ENCODE measurements at regions not wholly inside any gene's neighbourhood (a gene's known extent, or its start where the extent isn't known, plus 50 kb on each side); places are given as distances from the start of the nearest gene placed in this dataset.

GRCh38 chrX:8921615-8922014, 112.3 kb downstream of the FAM9B start:
- CTCF ChIA-PET (ENCODE audit: low intra/inter-chr PET ratio, low total read pairs): no interaction called here
- ATAC-seq: no peak
- Histone ChIP-seq H3K36me3 (replicated peaks in 1 of 2; ENCODE audit: control insufficient read depth in 1 of 2, insufficient read depth in 2 of 2, low read length in 2 of 2) (no peaks in the 10 kb centered on the region), H3K4me3 (replicated peaks in 1 of 3; ENCODE audit: insufficient read depth in 1 of 3, low read depth in 2 of 3, low read length in 3 of 3) (no peak overlapping the region), H3K4me1 (ENCODE audit: insufficient read depth, low read length) (no peaks in the 10 kb centered on the region), H3K27me3 (ENCODE audit: control insufficient read depth in 1 of 2, insufficient read depth in 2 of 2, low read length in 2 of 2) (no peaks in the 10 kb centered on the region), H3K79me2 (ENCODE audit: insufficient read depth, low read length) (no peaks in the 10 kb centered on the region), H3K4me2 (ENCODE audit: low read depth, low read length) (no peak overlapping the region), H4K20me1 (ENCODE audit: insufficient read depth, low read length) (no peaks in the 10 kb centered on the region), H3K9ac (ENCODE audit: insufficient read depth, low read depth, low read length) (no peak overlapping the region), H3K27ac (ENCODE audit: extremely low read length, insufficient read depth, low read length) (no peak overlapping the region), H3K9me3 (ENCODE audit: low read length) (no peaks in the 10 kb centered on the region), H2AFZ (ENCODE audit: low read length) (no peak overlapping the region)
- intact Hi-C loops (cut with micrococcal nuclease; ENCODE audit: unreplicated experiment) (no loop called here), in situ Hi-C loops (cut with HindIII; ENCODE audit: extremely low pct_ligation_motif_present, low pct_unique_long_range_greater_than_20kb) (no loop called here)
- DNase-seq (ENCODE audit: low spot score): no peak
- no peak for FAIRE-seq
- POLR2A ChIA-PET: no interaction called here
- 44% methylated on average over 2 of the region's 2 CpGs for WGBS (ENCODE audit: low lambda C conversion rate)
- no TSS peak for BruUV-seq (replicated peaks)
- TF ChIP-seq THYN1 (CRISPR knock-in tag; IDR thresholded peaks at IDR 0.05; ENCODE audit: borderline replicate concordance, low read depth) (no peak), ZBTB7B (CRISPR knock-in tag; IDR thresholded peaks at IDR 0.05) (no peak), GTF3A (CRISPR knock-in tag; conservative IDR thresholded peaks at IDR 0.05) (no peak), SATB2 (CRISPR knock-in tag; IDR thresholded peaks at IDR 0.05) (no peak), HOXA7 (CRISPR knock-in tag; IDR thresholded peaks at IDR 0.05) (no peak), ISX (CRISPR knock-in tag; conservative IDR thresholded peaks at IDR 0.05) (no peak), ZFAT (CRISPR knock-in tag; conservative IDR thresholded peaks at IDR 0.05) (no peak), ATM (IDR thresholded peaks at IDR 0.05; ENCODE audit: borderline replicate concordance) (no peak), RAD21 (CRISPR knock-in tag; IDR thresholded peaks at IDR 0.05) (no peak), AHR (CRISPR knock-in tag; IDR thresholded peaks at IDR 0.05) (no peak), ZNF17 (CRISPR knock-in tag; IDR thresholded peaks at IDR 0.05) (no peak), E2F2 (CRISPR knock-in tag; IDR thresholded peaks at IDR 0.05; ENCODE audit: borderline replicate concordance) (no peak), ZNF841 (CRISPR knock-in tag; IDR thresholded peaks at IDR 0.05; ENCODE audit: borderline replicate concordance) (no peak), AHDC1 (CRISPR knock-in tag; IDR thresholded peaks at IDR 0.05; ENCODE audit: borderline replicate concordance) (no peak), KDM5A (IDR thresholded peaks at IDR 0.05; ENCODE audit: borderline replicate concordance, low read length) (no peak), NCOA5 (CRISPR knock-in tag; IDR thresholded peaks at IDR 0.05) (no peak)
